A549 (cell line): ENCODE measurements at regions not wholly inside any gene's neighbourhood (a gene's known extent, or its start where the extent isn't known, plus 50 kb on each side); places are given as distances from the start of the nearest gene placed in this dataset.

ENCODE experiments used
- ATAC-seq, 2 experiments: fragments of 200-7000 bp in 1 of 2; fragments of >200 bp in 1 of 2; cut with Nextera tagmentation in 1 of 2; cut with Tn5 transposase in 1 of 2; 3 replicates each; pipeline versions ENCODE4 v1.8.0 to v1.9.1; 2018 to 2020; ENCODE audit warnings: mild to moderate bottlenecking in 1 of 2, moderate library complexity in 1 of 2
- CTCF ChIA-PET: fragments of 300-600 bp; sonication (Branson Sonifier 250); formaldehyde crosslinking; extraction: SDS; loops from one replicate; lab custom pipeline; 2021; ENCODE audit warnings: antibody characterized with exemption, inconsistent platforms; lab: Yijun Ruan, JAX
- POLR2A ChIA-PET: fragments of 350-600 bp; formaldehyde crosslinking; extraction: SDS; loops from one replicate; lab custom pipeline; 2021; ENCODE audit warnings: antibody characterized with exemption, inconsistent platforms; lab: Yijun Ruan, JAX
- DNase-seq, 2 experiments: peaks; one replicate each; pipeline versions ENCODE4 v3.0.0 to v3.0.0-alpha.2; 2011 to 2016; ENCODE audit warnings: low read depth in 1 of 2, low spot score in 1 of 2
- FAIRE-seq: peaks from 2 replicates; lab custom pipeline; 2011; peaks lifted over from hg19 to GRCh38; lab: Jason Lieb, UNC
- H3K27ac ChIP-seq, 2 experiments: fragments of >200 bp; sonication (Bioruptor Twin); formaldehyde crosslinking; 3 replicates each; pipeline ENCODE4 v1.5.1; 2016 to 2017
- H3K4me1 ChIP-seq: fragments of >200 bp; sonication (Bioruptor Twin); formaldehyde crosslinking; 3 replicates; pipeline ENCODE4 v1.6.1; 2016
- H3K4me2 ChIP-seq: fragments of >200 bp; sonication (Bioruptor Twin); formaldehyde crosslinking; 3 replicates; pipeline ENCODE4 v1.6.1; 2016
- H3K4me3 ChIP-seq: fragments of >200 bp; sonication (Bioruptor Twin); formaldehyde crosslinking; 3 replicates; pipeline ENCODE4 v1.5.1; 2016
- H3K9me3 ChIP-seq: fragments of >200 bp; sonication (Bioruptor Twin); formaldehyde crosslinking; 3 replicates; pipeline ENCODE4 v1.6.1; 2016
- BHLHE40 ChIP-seq: IDR thresholded peaks from 2 replicates; pipeline ENCODE4 v1.6.1; 2012; ENCODE audit warnings: low read depth, low read length, inconsistent platforms
- CBX8 ChIP-seq: fragments of 200-600 bp; sonication (generic); IDR thresholded peaks from 2 replicates; pipeline ENCODE4 v1.6.1; 2016
- CEBPB ChIP-seq, 2 experiments: fragments of >200 bp in 1 of 2; sonication (Bioruptor Twin) in 1 of 2; formaldehyde crosslinking in 1 of 2; IDR thresholded peaks; 2 replicates each; pipeline ENCODE4 v1.6.1; 2012 to 2016
- EHF ChIP-seq: fragments of 250-450 bp; sonication (Bioruptor Pico); IDR thresholded peaks from 2 replicates; pipeline ENCODE4 v1.5.0; 2020; ENCODE audit warnings: mild to moderate bottlenecking
- EHMT2 ChIP-seq: fragments of 200-600 bp; sonication (generic); IDR thresholded peaks from 2 replicates; pipeline ENCODE4 v1.6.1; 2016; ENCODE audit warnings: antibody characterized with exemption, low read depth, mild to moderate bottlenecking, moderate library complexity
- EP300 ChIP-seq, 2 experiments: fragments of >200 bp; sonication (Bioruptor Twin); formaldehyde crosslinking; IDR thresholded peaks; 2 replicates in 1 of 2; 3 replicates in 1 of 2; pipeline ENCODE4 v1.6.1; 2016 to 2017
- FOSL2 ChIP-seq, 2 experiments: fragments of 450-650 bp in 1 of 2; fragments of >200 bp in 1 of 2; sonication (Bioruptor Twin) in 1 of 2; formaldehyde crosslinking; IDR thresholded peaks; 2 replicates each; pipeline versions ENCODE4 v1.5.0 to v1.6.1; 2016 to 2020; ENCODE audit warnings: mild to moderate bottlenecking in 1 of 2, moderate library complexity in 1 of 2
- FOXS1 ChIP-seq: fragments of 250-450 bp; sonication (Bioruptor Pico); IDR thresholded peaks from 2 replicates; pipeline ENCODE4 v1.5.0; 2020; ENCODE audit warnings: mild to moderate bottlenecking, moderate library complexity
- HOXB13 ChIP-seq: fragments of 250-450 bp; sonication (Bioruptor Pico); IDR thresholded peaks from 2 replicates; pipeline ENCODE4 v1.5.0; 2020; ENCODE audit warnings: low read depth, mild to moderate bottlenecking, moderate library complexity
- JUN ChIP-seq, 2 experiments: fragments of >200 bp; sonication (Bioruptor Twin); formaldehyde crosslinking; IDR thresholded peaks; 2 replicates in 1 of 2; 3 replicates in 1 of 2; pipeline ENCODE4 v1.6.1; 2016 to 2017
- MAZ ChIP-seq: fragments of 150-350 bp; IDR thresholded peaks from 2 replicates; pipeline ENCODE4 v1.6.1; 2014; ENCODE audit warnings: antibody characterized with exemption, low read depth, low read length, borderline replicate concordance
- NPAS2 ChIP-seq: fragments of 250-450 bp; sonication (Bioruptor Pico); IDR thresholded peaks from 2 replicates; pipeline ENCODE4 v1.8.0; 2022; ENCODE audit warnings: mild to moderate bottlenecking, moderate library complexity, borderline replicate concordance
- POLR2A ChIP-seq: IDR thresholded peaks from 2 replicates; pipeline ENCODE4 v1.6.1; 2012; ENCODE audit warnings: mild to moderate bottlenecking, low read length
- RARB ChIP-seq: fragments of 250-450 bp; sonication (Bioruptor Pico); IDR thresholded peaks from 2 replicates; pipeline ENCODE4 v1.8.0; 2021; ENCODE audit warnings: mild to moderate bottlenecking, moderate library complexity
- RFX5 ChIP-seq: fragments of 450-650 bp; IDR thresholded peaks from 2 replicates; pipeline ENCODE4 v1.7.1; 2014; ENCODE audit warnings: antibody characterized with exemption, mild to moderate bottlenecking, moderate library complexity
- RNF2 ChIP-seq: fragments of 200-600 bp; sonication (generic); IDR thresholded peaks from 2 replicates; pipeline ENCODE4 v1.6.1; 2016; ENCODE audit warnings: low read depth, mild to moderate bottlenecking, antibody characterized with exemption, moderate library complexity, borderline replicate concordance
- ZC3H11A ChIP-seq: fragments of 450-650 bp; IDR thresholded peaks from 2 replicates; pipeline ENCODE4 v1.6.1; 2014; ENCODE audit warnings: antibody characterized with exemption, mild to moderate bottlenecking
- ZFP36 ChIP-seq: fragments of 450-650 bp; IDR thresholded peaks from 2 replicates; pipeline ENCODE4 v1.6.1; 2014; ENCODE audit warnings: borderline replicate concordance; ENCODE audit not compliant: partially characterized antibody
- ZSCAN20 ChIP-seq: fragments of 250-450 bp; sonication (Bioruptor Pico); IDR thresholded peaks from 2 replicates; pipeline ENCODE4 v1.8.0; 2022; ENCODE audit warnings: mild to moderate bottlenecking, moderate library complexity
- WGBS: methylation state at CpG from one replicate; pipeline ENCODE4 v1.1.6; 2017; ENCODE audit errors: missing lambda C conversion rate; 5-methylcytosine and 5-hydroxymethylcytosine counted together
- TF ChIP-seq, protein P1 (sequence below): fragments of 250-450 bp; sonication (Bioruptor Pico); IDR thresholded peaks from 2 replicates; pipeline ENCODE4 v1.5.0; 2020; ENCODE audit warnings: low read depth, mild to moderate bottlenecking, moderate library complexity
- TF ChIP-seq, protein P2 (sequence below): IDR thresholded peaks from 2 replicates; pipeline ENCODE4 v1.6.1; 2012; ENCODE audit warnings: low read depth, borderline replicate concordance
- TF ChIP-seq, protein P3 (sequence below): fragments of 450-650 bp; IDR thresholded peaks from 2 replicates; pipeline ENCODE4 v1.6.1; 2014; ENCODE audit warnings: antibody characterized with exemption
- TF ChIP-seq, protein P4 (sequence below): fragments of 250-450 bp; sonication (Bioruptor Pico); IDR thresholded peaks from 2 replicates; pipeline ENCODE4 v1.5.0; 2021; ENCODE audit warnings: mild to moderate bottlenecking, moderate library complexity, borderline replicate concordance
- TF ChIP-seq, protein P5 (sequence below): fragments of >200 bp; sonication (Bioruptor Twin); formaldehyde crosslinking; IDR thresholded peaks from 3 replicates; pipeline ENCODE4 v1.6.1; 2016

DNA sequence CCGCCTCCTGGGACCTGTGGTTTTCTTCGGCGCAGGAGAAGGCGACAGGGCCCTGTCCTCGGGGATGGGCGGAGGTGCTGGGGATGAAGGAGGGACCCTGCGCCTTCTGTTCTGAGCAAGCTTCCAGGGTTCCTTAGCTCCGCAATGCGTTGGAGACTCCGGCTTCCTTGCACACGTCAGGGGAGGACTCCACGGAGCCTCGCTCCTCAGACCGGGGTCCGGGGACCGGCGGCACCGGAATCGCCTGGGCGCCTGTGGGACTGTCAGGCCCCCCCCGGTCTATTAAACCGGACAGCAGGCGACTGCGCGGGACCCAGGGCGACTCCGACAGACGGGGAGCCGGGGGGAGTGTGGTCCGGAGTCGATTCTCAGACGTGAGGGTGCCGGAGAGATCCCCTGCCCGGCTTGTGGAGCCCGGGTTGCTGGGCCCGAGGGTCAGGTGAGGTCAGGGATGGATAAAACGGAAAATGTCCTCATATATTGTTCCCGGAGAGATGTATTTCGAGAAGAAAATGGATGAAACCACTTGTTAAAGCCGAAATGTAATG lies 227.4 kb downstream of the TEX29 start:
- Histone ChIP-seq H3K4me3 (no peak overlapping the region), H3K27ac (no peak overlapping the region), H3K9me3 (no peaks in the 10 kb centered on the region; the same call in 2 of the 3 replicates), H3K4me2 (no peak overlapping the region), H3K4me1 (no peaks in the 10 kb centered on the region)
- WGBS: 38% methylated on average over 20 of the region's 40 CpGs
- ChIA-PET POLR2A (no interaction called here), CTCF (no interaction called here)
- no peak for FAIRE-seq
- ATAC-seq: no peak
- TF ChIP-seq, protein P1, sequence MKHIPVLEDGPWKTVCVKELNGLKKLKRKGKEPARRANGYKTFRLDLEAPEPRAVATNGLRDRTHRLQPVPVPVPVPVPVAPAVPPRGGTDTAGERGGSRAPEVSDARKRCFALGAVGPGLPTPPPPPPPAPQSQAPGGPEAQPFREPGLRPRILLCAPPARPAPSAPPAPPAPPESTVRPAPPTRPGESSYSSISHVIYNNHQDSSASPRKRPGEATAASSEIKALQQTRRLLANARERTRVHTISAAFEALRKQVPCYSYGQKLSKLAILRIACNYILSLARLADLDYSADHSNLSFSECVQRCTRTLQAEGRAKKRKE (CRISPR knock-in tag): no peak
- TF ChIP-seq, protein P2, sequence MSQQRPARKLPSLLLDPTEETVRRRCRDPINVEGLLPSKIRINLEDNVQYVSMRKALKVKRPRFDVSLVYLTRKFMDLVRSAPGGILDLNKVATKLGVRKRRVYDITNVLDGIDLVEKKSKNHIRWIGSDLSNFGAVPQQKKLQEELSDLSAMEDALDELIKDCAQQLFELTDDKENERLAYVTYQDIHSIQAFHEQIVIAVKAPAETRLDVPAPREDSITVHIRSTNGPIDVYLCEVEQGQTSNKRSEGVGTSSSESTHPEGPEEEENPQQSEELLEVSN: no peak
- no peak for TF ChIP-seq EP300 (IDR thresholded peaks at IDR 0.05)
- no peak for TF ChIP-seq NPAS2
- no peak for DNase-seq

DNA sequence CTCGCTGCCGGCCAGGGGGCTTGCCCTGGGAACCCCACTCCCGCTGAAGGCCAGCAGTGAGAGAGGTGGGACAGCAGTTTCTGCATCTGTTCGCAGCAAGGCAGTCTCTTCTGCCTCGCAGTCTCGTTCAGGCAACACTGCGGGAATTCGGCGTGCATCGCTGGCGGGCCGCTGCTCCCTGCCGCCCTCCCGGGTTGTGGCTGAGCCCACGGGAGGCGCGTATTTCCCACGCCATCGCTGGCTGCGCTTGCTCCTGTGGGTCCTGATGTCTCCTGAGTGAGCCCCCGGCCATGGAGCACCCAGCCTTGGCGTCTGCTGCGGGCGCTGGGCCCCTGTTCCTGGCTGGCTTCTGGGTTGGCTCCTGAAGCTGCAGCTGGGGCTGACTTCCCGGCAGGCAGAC lies 227.9 kb downstream of the TEX29 start:
- CTCF ChIA-PET: no interaction called here
- ATAC-seq (no peak), FAIRE-seq (no peak)
- H3K9me3 ChIP-seq: no peaks in the 10 kb centered on the region; the same call in 2 of the 3 replicates
- no peak overlapping the region for H3K27ac ChIP-seq
- 45% methylated on average over 13 of the region's 25 CpGs for WGBS
- H3K4me3 ChIP-seq: no peak overlapping the region
- no peak overlapping the region for H3K4me2 ChIP-seq
- TF ChIP-seq JUN (IDR thresholded peaks at IDR 0.05) (no peak), BHLHE40 (no peak), EHMT2 (no peak)
- TF ChIP-seq, protein P3, sequence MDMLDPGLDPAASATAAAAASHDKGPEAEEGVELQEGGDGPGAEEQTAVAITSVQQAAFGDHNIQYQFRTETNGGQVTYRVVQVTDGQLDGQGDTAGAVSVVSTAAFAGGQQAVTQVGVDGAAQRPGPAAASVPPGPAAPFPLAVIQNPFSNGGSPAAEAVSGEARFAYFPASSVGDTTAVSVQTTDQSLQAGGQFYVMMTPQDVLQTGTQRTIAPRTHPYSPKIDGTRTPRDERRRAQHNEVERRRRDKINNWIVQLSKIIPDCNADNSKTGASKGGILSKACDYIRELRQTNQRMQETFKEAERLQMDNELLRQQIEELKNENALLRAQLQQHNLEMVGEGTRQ: no peak
- TF ChIP-seq, all 56 proteins: peak for 0
- POLR2A ChIA-PET: no interaction called here
- no peaks in the 10 kb centered on the region for H3K4me1 ChIP-seq
- DNase-seq: no peak

DNA sequence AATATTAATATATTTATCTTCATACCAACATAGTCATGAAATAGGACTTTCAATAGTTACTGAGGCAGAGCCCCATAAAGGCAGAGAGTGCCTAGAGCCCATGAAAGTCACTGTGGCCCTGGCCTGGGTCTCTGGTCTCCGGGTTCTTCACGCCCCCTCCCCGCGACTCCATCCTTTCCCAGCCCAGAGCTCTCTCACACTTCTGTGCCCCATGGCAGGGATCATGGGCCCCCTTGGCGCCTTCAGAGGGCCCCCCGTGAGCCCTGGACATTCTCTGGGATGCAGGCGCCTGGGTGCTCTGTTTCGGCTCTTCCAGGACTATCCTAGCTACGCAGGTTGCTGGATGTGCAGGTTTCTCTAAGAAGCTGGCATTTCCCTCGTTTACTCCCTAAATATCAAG lies 228.4 kb downstream of the TEX29 start:
- ChIA-PET CTCF (no interaction called here), POLR2A (no interaction called here)
- Histone ChIP-seq H3K9me3 (no peaks in the 10 kb centered on the region; the same call in 2 of the 3 replicates), H3K27ac (no peak overlapping the region), H3K4me1 (no peaks in the 10 kb centered on the region), H3K4me2 (no peak overlapping the region), H3K4me3 (no peak overlapping the region)
- WGBS: 14% methylated on average over 7 of the region's 10 CpGs
- ATAC-seq: no peak
- TF ChIP-seq ZSCAN20 (CRISPR knock-in tag) (no peak), HOXB13 (CRISPR knock-in tag) (no peak), MAZ (no peak), BHLHE40 (no peak), ZC3H11A (no peak), FOXS1 (no peak), CBX8 (no peak), EHF (CRISPR knock-in tag) (no peak), POLR2A (no peak), FOSL2 (IDR thresholded peaks at IDR 0.05) (no peak), FOSL2 (CRISPR knock-in tag; IDR thresholded peaks at IDR 0.05) (no peak), RNF2 (no peak), CEBPB (IDR thresholded peaks at IDR 0.05) (no peak), RARB (CRISPR knock-in tag) (no peak), RFX5 (no peak), ZFP36 (no peak)
- TF ChIP-seq, protein P4, sequence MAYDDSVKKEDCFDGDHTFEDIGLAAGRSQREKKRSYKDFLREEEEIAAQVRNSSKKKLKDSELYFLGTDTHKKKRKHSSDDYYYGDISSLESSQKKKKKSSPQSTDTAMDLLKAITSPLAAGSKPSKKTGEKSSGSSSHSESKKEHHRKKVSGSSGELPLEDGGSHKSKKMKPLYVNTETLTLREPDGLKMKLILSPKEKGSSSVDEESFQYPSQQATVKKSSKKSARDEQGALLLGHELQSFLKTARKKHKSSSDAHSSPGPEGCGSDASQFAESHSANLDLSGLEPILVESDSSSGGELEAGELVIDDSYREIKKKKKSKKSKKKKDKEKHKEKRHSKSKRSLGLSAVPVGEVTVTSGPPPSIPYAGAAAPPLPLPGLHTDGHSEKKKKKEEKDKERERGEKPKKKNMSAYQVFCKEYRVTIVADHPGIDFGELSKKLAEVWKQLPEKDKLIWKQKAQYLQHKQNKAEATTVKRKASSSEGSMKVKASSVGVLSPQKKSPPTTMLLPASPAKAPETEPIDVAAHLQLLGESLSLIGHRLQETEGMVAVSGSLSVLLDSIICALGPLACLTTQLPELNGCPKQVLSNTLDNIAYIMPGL (CRISPR knock-in tag): no peak
- TF ChIP-seq, protein P5, sequence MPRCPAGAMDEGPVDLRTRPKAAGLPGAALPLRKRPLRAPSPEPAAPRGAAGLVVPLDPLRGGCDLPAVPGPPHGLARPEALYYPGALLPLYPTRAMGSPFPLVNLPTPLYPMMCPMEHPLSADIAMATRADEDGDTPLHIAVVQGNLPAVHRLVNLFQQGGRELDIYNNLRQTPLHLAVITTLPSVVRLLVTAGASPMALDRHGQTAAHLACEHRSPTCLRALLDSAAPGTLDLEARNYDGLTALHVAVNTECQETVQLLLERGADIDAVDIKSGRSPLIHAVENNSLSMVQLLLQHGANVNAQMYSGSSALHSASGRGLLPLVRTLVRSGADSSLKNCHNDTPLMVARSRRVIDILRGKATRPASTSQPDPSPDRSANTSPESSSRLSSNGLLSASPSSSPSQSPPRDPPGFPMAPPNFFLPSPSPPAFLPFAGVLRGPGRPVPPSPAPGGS: no peak
- TF ChIP-seq, protein P1 (CRISPR knock-in tag): no peak
- no peak for FAIRE-seq
- no peak for DNase-seq
